HFFc6 (cell line): ENCODE measurements at regions not wholly inside any gene's neighbourhood (a gene's known extent, or its start where the extent isn't known, plus 50 kb on each side); places are given as distances from the start of the nearest gene placed in this dataset.

Experiments
- DNase-seq: peaks from one replicate; pipeline ENCODE4 v3.0.0-alpha.2; 2018
- H3K27ac Mint-ChIP-seq: 2 replicates; pipeline ENCODE4 v1.8.0; 2020; ENCODE audit warnings: mild to moderate bottlenecking, mixed read lengths
- H3K27me3 Mint-ChIP-seq: 2 replicates; pipeline ENCODE4 v1.8.0; 2021; ENCODE audit warnings: mild to moderate bottlenecking, moderate library complexity, mixed read lengths; ENCODE audit not compliant: insufficient read depth
- H3K36me3 Mint-ChIP-seq: 2 replicates; pipeline ENCODE4 v1.8.0; 2021; ENCODE audit warnings: low read depth, mixed read lengths
- H3K4me1 Mint-ChIP-seq: 2 replicates; pipeline ENCODE4 v1.8.0; 2020; ENCODE audit warnings: low read depth, mixed read lengths
- H3K4me3 Mint-ChIP-seq: 2 replicates; pipeline ENCODE4 v1.8.0; 2020; ENCODE audit warnings: mild to moderate bottlenecking, moderate library complexity, mixed read lengths
- H3K9me3 Mint-ChIP-seq: 2 replicates; pipeline ENCODE4 v1.8.0; 2020; ENCODE audit warnings: mild to moderate bottlenecking, mixed read lengths
- TF ChIP-seq, protein P1 (sequence below): fragments of 200-600 bp; sonication (generic); IDR thresholded peaks from 2 replicates; pipeline ENCODE4 v1.5.0; 2021; ENCODE audit warnings: antibody characterized with exemption, mild to moderate bottlenecking

DNA sequence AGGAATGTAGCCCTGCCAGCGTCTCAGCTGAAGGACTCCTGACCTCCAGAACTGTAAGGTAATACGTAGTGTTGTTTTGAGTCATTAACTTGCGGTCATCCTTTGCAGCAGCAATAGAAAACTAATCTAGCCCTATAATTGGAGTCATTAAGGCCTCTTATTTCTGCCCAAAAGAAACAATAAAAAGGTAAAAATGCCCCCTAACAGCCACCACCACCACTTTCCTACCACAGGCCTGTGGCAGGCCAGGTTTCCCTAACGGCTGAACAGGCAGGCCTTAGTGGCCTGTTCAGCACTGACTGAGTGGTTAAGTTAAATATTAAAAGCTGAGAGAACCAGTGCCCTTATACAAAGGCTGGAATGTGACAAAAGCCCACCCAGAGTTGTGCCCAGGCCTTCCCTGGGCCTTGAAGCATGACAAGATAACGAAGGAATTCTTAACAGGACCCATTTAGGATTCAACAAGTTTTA lies 286.5 kb upstream of the ERCC4 start:
- Mint-ChIP-seq H3K27me3 (no peaks in the 10 kb centered on the region), H3K27ac (no peak overlapping the region), H3K9me3 (peaks cover 41% of the 10 kb centered on the region), H3K36me3 (peaks cover 4% of the 10 kb centered on the region; the same call in 1 of the 2 replicates), H3K4me1 (no peaks in the 10 kb centered on the region), H3K4me3 (no peak overlapping the region)
- no peak for DNase-seq
- TF ChIP-seq, protein P1, sequence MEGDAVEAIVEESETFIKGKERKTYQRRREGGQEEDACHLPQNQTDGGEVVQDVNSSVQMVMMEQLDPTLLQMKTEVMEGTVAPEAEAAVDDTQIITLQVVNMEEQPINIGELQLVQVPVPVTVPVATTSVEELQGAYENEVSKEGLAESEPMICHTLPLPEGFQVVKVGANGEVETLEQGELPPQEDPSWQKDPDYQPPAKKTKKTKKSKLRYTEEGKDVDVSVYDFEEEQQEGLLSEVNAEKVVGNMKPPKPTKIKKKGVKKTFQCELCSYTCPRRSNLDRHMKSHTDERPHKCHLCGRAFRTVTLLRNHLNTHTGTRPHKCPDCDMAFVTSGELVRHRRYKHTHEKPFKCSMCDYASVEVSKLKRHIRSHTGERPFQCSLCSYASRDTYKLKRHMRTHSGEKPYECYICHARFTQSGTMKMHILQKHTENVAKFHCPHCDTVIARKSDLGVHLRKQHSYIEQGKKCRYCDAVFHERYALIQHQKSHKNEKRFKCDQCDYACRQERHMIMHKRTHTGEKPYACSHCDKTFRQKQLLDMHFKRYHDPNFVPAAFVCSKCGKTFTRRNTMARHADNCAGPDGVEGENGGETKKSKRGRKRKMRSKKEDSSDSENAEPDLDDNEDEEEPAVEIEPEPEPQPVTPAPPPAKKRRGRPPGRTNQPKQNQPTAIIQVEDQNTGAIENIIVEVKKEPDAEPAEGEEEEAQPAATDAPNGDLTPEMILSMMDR: no peak

GRCh38 chr16:13634253-13634652 lies 285.7 kb upstream of the ERCC4 start:
- H3K27ac Mint-ChIP-seq: no peak overlapping the region
- no peak for DNase-seq
- H3K4me3 Mint-ChIP-seq: no peak overlapping the region
- H3K9me3 Mint-ChIP-seq: peaks cover 38% of the 10 kb centered on the region
- H3K4me1 Mint-ChIP-seq: no peaks in the 10 kb centered on the region
- TF ChIP-seq, protein P1: no peak
- H3K27me3 Mint-ChIP-seq: no peaks in the 10 kb centered on the region
- peaks cover 5% of the 10 kb centered on the region; the same call in 1 of the 2 replicates for H3K36me3 Mint-ChIP-seq

GRCh38 chr16:13634959-13635358 lies 285.0 kb upstream of the ERCC4 start:
- Mint-ChIP-seq H3K27ac (no peak overlapping the region), H3K9me3 (peaks cover 44% of the 10 kb centered on the region), H3K4me3 (no peak overlapping the region), H3K4me1 (no peaks in the 10 kb centered on the region), H3K36me3 (peaks cover 5% of the 10 kb centered on the region; the same call in 1 of the 2 replicates), H3K27me3 (no peaks in the 10 kb centered on the region)
- DNase-seq: no peak
- TF ChIP-seq, protein P1: no peak

GRCh38 chr16:13638218-13638617 lies 281.7 kb upstream of the ERCC4 start:
- no peaks in the 10 kb centered on the region; the same call in 1 of the 2 replicates for H3K27me3 Mint-ChIP-seq
- H3K4me1 Mint-ChIP-seq: no peaks in the 10 kb centered on the region
- TF ChIP-seq, protein P1: no peak
- DNase-seq: no peak
- peaks cover 5% of the 10 kb centered on the region; the same call in 1 of the 2 replicates for H3K36me3 Mint-ChIP-seq
- H3K4me3 Mint-ChIP-seq: no peak overlapping the region
- H3K9me3 Mint-ChIP-seq: peaks cover 54% of the 10 kb centered on the region
- no peak overlapping the region for H3K27ac Mint-ChIP-seq

DNA sequence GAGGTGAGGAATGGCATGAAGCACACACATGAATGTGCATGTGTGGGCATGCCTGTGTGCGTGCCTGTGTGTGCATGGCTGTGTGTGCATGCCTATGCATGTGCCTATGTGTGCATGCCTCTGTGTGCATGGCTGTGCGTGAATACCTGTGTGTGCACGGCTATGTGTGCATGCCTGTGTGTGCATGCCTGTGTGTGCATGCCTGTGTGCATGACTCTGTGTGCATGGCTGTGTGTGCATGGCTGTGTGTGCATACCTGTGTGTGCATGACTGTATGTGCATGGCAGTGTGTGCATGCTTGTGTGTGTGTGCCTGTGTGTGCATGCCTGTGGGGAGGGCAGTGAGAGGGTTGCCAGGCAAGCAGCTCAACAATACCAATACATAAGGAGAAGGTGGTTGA lies 276.5 kb upstream of the ERCC4 start:
- H3K27ac Mint-ChIP-seq: no peak overlapping the region
- TF ChIP-seq, protein P1: no peak
- no peak overlapping the region for H3K4me3 Mint-ChIP-seq
- H3K9me3 Mint-ChIP-seq: peaks cover 52% of the 10 kb centered on the region
- no peak for DNase-seq
- no peaks in the 10 kb centered on the region for H3K4me1 Mint-ChIP-seq
- no peaks in the 10 kb centered on the region; the same call in none of the 2 replicates for H3K27me3 Mint-ChIP-seq
- H3K36me3 Mint-ChIP-seq: peaks cover 12% of the 10 kb centered on the region; the same call in 1 of the 2 replicates
